ENCODE measurements at regions not wholly inside any gene's neighbourhood (a gene's known extent, or its start where the extent isn't known, plus 50 kb on each side); places are given as distances from the start of the nearest gene placed in this dataset.

GRCh38 chr19:27993619-27994570, 1219.1 kb downstream of the UQCRFS1 start:
- no peak for DNase-seq (ENCODE audit: extremely low read depth, low read depth)
- no peak overlapping the region for H3K4me3 ChIP-seq (replicated peaks; ENCODE audit: low read depth, low read length)
- no peak for TF ChIP-seq CTCF (IDR thresholded peaks at IDR 0.05; ENCODE audit: low read depth, low read length, missing control alignments)

- TF ChIP-seq CTCF (IDR thresholded peaks at IDR 0.05; ENCODE audit: low read depth, low read length, missing control alignments), result no peak
- no peak overlapping the region for H3K4me3 ChIP-seq (replicated peaks; ENCODE audit: low read depth, low read length)
- DNase-seq (ENCODE audit: extremely low read depth, low read depth), result no peak
These were observed 1226.7 kb downstream of the UQCRFS1 start for GRCh38 chr19:27986299-27986698.

GRCh38 chr19:27975419-27976005, 1237.4 kb downstream of the UQCRFS1 start:
- no peak for DNase-seq (ENCODE audit: extremely low read depth, low read depth)
- TF ChIP-seq CTCF (IDR thresholded peaks at IDR 0.05; ENCODE audit: low read depth, low read length, missing control alignments), result no peak
- H3K4me3 ChIP-seq (replicated peaks; ENCODE audit: low read depth, low read length), result no peak overlapping the region

DNA sequence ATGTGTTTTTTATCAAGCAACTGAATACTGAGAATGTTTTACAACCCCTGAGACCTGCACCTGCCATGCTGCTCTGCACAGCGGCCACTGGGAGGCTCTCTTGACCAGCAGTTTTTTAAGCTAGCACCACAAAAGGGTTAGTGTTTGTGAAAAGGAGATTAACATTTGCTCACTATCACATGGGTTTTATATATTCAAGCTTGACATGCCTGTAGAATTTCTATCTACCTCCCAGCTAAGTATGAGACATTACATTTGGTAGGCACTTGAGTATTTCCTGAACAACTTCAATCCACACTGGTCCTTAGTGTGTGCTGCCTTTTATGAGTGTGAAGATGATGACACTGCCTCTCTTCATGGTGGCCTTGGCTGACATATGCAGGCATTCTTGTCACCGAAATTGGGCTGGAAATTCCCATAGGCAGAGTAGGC, 1238.9 kb downstream of the UQCRFS1 start:
- no peak for DNase-seq (ENCODE audit: extremely low read depth, low read depth)
- no peak overlapping the region for H3K4me3 ChIP-seq (replicated peaks; ENCODE audit: low read depth, low read length)
- TF ChIP-seq CTCF (IDR thresholded peaks at IDR 0.05; ENCODE audit: low read depth, low read length, missing control alignments), result peak; percentile 51

GRCh38 chr19:27972291-27973040, 1240.5 kb downstream of the UQCRFS1 start:
- no peak overlapping the region for H3K4me3 ChIP-seq (replicated peaks; ENCODE audit: low read depth, low read length)
- no peak for TF ChIP-seq CTCF (IDR thresholded peaks at IDR 0.05; ENCODE audit: low read depth, low read length, missing control alignments)
- no peak for DNase-seq (ENCODE audit: extremely low read depth, low read depth)

- no peak overlapping the region for H3K4me3 ChIP-seq (replicated peaks; ENCODE audit: low read depth, low read length)
- DNase-seq (ENCODE audit: extremely low read depth, low read depth), result no peak
- TF ChIP-seq CTCF (IDR thresholded peaks at IDR 0.05; ENCODE audit: low read depth, low read length, missing control alignments), result no peak
These were observed 1241.1 kb downstream of the UQCRFS1 start for GRCh38 chr19:27971869-27972268.
